GM19025 (cell line): ENCODE measurements at regions not wholly inside any gene's neighbourhood (a gene's known extent, or its start where the extent isn't known, plus 50 kb on each side); places are given as distances from the start of the nearest gene placed in this dataset.
"Not testable (repeated sequence)": the region's sequence is repeated elsewhere in the genome, so short reads cannot be mapped to it uniquely, and the experiment has no call there.

Experiments
- ATAC-seq: cut with Tn5 transposase; IDR thresholded peaks from one replicate; pipeline ENCODE4 v1.9.1; 2021; ENCODE audit warnings: mild to moderate bottlenecking, low read depth, moderate library complexity; ENCODE audit not compliant: unreplicated experiment

- no peak for ATAC-seq
Observed at GRCh38 chr17:33871720-33872540, 383.2 kb upstream of the CCL2 start.

- no peak for ATAC-seq
Observed at GRCh38 chr17:33873201-33873617, 381.9 kb upstream of the CCL2 start.

GRCh38 chr17:33874617-33875060, 380.4 kb upstream of the CCL2 start:
- ATAC-seq, result no peak

- no peak for ATAC-seq
Observed at GRCh38 chr17:33875973-33876372, 379.1 kb upstream of the CCL2 start.

- ATAC-seq, result not testable (repeated sequence)
Observed at GRCh38 chr17:33882273-33882672, 372.8 kb upstream of the CCL2 start.

GRCh38 chr17:33882677-33883076, 372.4 kb upstream of the CCL2 start:
- ATAC-seq, result not testable (repeated sequence)

GRCh38 chr17:33888455-33888854, 366.6 kb upstream of the CCL2 start:
- ATAC-seq, result no peak

GRCh38 chr17:33889040-33889439, 366.0 kb upstream of the CCL2 start:
- ATAC-seq, result no peak

- no peak for ATAC-seq
Observed at GRCh38 chr17:33889766-33890165, 365.3 kb upstream of the CCL2 start.

- no peak for ATAC-seq
Observed at GRCh38 chr17:33892717-33893591, 362.1 kb upstream of the CCL2 start.

GRCh38 chr17:33895491-33895890, 359.6 kb upstream of the CCL2 start:
- no peak for ATAC-seq

GRCh38 chr17:33896263-33896662, 358.8 kb upstream of the CCL2 start:
- no peak for ATAC-seq

- ATAC-seq, result no peak
Observed at GRCh38 chr17:33901085-33901484, 354.0 kb upstream of the CCL2 start.

GRCh38 chr17:33902901-33903449, 352.1 kb upstream of the CCL2 start:
- no peak for ATAC-seq

- no peak for ATAC-seq
Observed at GRCh38 chr17:33904476-33904875, 350.6 kb upstream of the CCL2 start.

- no peak for ATAC-seq
Observed at GRCh38 chr17:33905338-33905800, 349.7 kb upstream of the CCL2 start.

GRCh38 chr17:33908363-33909064, 346.6 kb upstream of the CCL2 start:
- ATAC-seq, result no peak

- ATAC-seq, result no peak
Observed at GRCh38 chr17:33910200-33910857, 344.8 kb upstream of the CCL2 start.

GRCh38 chr17:33914125-33914524, 341.0 kb upstream of the CCL2 start:
- no peak for ATAC-seq

- ATAC-seq, result no peak
Observed at GRCh38 chr17:33922971-33923370, 332.1 kb upstream of the CCL2 start.
